ENCODE measurements at regions not wholly inside any gene's neighbourhood (a gene's known extent, or its start where the extent isn't known, plus 50 kb on each side); places are given as distances from the start of the nearest gene placed in this dataset.

DNA sequence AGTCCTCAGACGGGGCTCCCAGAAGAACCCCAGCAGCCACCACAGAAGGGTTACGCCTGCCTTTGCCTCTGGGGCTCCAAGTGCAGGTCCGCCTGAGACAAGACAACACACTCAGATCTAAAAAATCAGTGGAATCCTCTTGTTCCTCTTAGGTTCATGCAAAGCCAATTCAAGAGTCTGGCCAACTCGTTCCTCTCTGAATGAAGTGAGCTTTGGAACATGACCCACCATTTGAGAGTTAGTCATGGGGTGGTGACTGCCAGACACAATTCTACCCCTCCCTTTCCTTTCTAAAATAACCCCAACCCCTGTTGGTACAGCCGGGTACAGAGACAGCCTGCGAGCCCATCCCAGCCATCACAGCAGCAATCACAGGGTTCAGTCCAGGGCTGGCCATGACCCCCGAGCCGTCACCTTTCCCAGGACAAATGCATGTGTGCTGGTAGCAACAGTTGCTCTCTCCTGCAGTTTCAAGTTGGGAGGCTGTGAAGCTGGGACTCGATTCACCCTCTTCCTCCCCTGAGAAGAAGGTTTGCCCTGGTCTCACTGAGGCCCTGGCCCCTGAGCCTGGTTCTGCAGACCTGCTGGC, 183.1 kb upstream of the SH3BP4 start:
- no peak for DNase-seq (ENCODE audit: low read depth)

DNA sequence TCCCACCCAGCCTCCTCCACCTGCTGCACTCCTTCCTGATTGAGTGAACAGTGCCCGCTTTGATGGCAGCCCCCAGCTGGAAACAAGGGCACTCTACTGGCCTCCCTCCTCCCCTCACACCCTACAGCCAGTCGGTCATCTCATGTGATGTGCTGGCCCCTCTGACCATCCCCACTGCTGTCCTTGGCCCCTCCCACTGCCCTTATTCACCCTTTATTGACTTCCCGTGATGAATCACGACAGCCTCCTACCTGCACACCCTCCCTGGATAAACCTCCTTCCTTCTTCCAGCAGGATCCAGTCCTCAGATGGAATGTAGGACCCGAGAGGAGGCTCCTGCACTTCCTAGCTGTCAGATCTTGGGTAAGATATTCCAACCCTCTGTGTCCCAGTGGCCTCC, 186.5 kb upstream of the SH3BP4 start:
- DNase-seq (ENCODE audit: low read depth): no peak

DNA sequence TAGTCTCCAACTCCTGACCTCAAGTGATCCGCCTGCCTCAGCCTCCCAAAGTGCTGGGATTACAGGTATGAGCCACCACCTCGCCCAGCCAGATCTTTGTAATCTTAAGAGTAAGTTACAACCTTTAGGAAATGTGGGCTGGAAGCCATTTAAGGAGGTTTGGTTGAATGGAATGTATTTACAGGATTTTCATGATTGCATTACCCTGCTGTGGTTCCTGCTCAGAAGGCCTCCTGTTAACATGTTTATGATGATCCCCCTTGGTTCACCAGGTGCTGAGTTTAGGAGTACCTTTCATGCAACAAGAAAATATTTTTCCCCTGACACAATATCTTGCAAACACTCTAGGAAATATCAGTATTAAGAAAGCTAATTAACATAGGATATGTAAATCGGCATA, 187.4 kb upstream of the SH3BP4 start:
- DNase-seq (ENCODE audit: low read depth): no peak

DNA sequence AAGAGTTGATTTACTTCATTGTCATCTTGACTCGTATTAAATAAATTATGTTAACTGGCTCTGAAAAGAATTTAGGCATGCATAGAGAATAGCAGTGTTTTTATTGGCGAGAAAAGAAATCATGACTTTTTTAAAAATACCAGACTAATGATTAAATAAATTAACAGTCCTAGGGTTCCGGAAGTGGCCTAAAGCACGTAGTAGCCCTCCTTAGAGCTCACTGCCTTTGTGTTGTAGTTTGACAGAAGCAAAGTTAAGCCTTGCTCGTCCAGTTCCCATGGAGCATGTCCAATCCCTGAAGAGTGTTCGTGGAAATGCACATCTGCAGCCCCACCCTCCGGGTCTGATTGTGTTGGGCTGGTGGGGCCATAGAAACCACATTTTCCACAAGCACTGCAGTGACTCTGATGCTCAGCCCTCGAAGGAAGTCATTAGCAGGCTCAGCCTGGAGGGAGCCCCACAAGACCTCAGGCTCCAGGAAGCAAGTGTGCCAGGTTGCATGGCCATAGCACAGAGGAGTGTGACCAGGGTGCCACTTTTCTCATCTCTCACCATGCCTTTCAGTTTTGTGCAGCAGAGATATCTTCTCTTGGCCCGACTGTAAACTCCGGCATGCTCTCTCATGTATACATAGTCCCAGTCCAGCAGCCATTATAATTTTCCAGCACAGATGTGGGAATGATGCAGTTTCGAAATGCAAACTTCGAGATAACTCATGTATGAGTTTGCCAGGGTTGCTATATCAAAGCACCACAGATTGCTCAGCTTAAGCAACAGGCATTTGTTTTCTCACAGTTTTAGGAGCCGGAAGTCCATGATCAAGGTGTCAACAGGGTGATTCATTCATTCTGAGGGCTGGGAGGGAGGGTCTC, 188.6 kb upstream of the SH3BP4 start:
- no peak for DNase-seq (ENCODE audit: low read depth)

DNA sequence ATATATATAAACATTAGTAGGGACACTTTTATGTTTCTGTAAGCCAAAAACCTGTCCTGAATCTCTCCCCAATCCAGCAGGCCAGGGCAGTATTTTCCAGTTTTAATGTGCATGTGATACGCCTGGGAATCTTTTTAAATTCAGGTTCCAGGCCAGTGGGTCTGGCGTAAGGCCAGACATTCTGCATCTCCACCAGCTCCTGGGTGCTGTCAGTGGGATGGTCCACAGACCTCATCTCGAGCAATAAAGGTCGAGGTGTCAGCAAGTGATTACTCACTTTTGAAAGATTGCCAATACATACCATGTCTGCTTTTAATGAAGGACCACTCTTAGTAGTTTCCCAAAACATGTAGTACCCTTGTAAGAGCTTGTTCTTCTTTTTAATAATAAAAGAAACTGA, 189.9 kb upstream of the SH3BP4 start:
- DNase-seq (ENCODE audit: low read depth): no peak

DNA sequence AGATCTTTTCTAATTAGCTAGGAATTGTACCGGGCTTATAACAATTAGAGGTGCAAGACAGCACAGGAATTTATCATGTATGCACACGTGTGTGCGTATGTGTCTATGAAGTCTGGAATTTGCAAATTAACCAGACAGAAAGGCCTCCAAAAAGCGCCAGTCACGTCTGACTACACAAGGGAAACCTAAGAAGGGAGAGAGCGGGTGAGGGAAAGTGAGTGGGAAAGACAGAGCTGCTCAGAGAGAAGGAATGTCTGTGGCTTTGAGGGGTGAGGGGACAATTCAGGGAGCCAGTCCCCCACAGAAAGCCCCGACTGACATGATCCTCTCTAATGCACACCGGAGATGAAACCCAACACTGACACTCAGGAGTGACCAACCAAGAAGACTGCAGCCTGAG, 197.7 kb upstream of the SH3BP4 start:
- DNase-seq (ENCODE audit: low read depth): no peak

DNA sequence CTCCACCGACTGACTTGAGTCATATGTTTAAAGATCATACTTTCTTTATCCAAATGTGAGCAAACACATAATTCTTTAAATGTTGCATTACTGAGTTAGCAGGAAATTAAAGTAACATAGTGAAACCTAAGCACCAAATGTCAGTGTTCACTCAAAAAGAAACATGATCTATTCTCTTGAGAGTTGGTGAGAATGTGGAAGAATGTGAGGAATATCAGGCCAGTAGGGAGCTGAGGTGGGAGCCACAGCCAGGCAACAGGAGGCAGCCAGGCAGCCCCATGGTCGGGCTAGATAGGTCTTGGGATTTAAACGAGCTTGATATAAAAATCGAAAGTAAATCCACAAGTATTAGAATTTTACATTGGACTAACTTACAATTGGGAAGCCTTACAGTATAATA, 198.1 kb upstream of the SH3BP4 start:
- DNase-seq (ENCODE audit: low read depth): no peak

DNA sequence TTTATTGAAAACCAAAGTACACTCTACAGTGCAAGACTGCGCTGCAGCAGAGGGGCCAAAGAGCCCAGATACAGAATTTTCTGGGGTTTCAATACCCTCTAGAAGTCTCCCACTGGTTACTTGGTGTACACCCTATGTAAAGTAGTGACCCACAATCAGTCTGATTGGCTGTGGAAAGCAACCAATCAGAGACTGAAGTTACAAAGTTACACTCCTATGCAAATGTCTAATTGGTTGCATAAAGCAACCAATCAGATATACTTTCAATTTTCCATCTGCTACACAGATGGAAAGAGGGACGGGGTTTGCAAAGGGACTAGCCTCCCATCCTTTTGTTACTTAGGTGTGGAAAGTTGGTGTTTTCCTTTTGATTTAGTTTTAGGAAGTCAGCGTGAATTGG, 198.9 kb upstream of the SH3BP4 start:
- no peak for DNase-seq (ENCODE audit: low read depth)

DNA sequence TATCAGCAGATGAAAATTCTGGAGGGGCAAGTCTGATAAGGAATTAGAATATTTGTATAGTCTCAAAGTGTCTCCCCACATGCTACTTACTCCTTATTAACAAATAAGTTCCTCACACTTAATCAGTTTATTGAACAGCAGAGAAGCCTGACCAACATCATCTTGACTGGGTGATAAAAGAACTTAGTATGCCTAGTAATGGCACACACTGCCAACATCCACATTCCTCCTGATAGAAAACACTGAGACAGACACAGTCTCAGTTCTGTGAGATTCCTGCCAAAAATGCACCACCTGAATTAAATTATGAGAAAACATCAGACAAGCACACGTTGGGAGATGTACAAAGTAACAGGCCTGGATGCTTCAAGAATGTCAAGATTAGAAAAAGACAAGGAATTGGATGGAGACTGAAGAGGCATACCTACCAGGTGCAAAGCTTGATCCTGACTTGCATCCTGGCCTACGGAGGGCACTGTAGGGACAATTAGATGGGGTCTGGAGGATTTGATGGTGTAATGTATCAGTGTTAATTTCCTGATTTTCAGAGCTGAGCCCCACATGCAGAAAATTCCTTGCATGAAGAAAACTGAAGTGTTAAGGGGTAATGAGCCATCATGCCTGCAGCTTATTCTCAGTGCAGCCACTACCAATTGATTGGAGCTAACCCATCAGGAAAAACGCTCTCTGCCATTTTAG, 200.4 kb upstream of the SH3BP4 start:
- DNase-seq (ENCODE audit: low read depth): no peak

DNA sequence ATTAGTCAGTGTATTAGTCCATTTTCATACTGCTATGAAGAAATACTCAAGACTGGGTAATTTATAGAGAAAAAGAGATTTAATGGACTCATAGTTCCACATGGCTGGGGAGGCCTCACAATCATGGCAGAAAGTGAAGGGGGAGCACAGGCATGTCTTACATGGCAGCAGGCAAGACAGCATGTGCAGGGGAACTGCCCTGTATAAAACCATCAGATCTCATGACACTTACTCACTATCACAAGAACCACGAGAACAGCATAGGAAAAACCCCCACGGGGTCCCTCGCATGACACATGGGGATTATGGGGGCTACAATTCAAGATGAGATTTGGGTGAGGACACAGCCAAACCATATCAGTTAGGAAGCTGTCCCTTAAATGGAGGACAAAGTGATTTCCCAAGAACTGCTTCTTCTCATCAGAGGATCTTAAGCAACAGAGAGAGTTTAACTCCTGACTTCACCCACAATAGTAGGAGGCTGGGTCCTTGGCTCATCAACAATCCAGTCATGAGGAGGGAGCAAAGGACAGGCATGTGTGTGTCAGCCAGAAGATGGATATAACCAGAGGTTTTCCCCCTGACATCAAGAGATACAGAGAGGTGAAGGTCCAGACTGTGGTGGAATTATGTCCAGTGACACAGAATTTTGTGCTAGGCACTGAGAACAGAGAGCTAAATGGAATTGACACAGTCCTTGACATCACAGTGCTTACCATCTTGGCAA, 203.8 kb upstream of the SH3BP4 start:
- DNase-seq (ENCODE audit: low read depth): no peak

DNA sequence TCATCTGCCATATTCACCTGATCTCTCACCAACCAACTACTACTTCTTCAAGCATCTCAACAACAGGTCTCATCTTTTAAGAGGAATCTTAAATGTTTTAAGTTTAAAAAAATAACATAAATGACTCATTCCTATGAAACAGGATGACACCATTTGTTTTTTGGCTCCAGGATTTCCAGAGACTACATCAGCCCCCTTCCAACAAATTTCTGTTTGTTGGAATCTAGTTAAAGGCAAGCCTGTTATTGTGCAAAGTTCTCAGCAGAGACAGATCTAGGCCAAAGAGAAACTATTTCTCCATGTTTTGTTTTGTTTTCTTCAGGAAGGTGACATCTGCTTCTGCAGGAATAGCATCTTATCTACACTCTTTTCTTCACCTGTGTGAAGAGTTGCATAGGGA, 204.8 kb upstream of the SH3BP4 start:
- DNase-seq (ENCODE audit: low read depth): no peak

DNA sequence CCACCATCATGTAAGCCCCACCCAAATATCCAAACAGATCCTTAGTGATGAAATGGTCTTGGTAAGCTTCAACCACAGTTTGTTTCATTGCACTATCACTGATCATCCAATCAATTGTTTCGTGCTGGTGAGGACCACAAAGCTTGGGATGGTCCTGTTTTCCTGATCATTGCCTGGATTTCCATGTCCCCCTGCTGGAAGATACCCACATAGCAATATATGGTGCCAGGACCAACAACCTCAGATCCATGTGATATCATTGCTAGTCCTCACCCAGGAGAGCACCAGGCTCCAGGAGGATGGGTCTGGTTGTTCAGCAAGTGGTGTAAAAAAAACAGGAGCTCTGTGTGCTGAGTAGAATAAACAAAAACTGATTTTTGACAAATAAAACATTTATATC, 206.5 kb upstream of the SH3BP4 start:
- DNase-seq (ENCODE audit: low read depth): no peak

DNA sequence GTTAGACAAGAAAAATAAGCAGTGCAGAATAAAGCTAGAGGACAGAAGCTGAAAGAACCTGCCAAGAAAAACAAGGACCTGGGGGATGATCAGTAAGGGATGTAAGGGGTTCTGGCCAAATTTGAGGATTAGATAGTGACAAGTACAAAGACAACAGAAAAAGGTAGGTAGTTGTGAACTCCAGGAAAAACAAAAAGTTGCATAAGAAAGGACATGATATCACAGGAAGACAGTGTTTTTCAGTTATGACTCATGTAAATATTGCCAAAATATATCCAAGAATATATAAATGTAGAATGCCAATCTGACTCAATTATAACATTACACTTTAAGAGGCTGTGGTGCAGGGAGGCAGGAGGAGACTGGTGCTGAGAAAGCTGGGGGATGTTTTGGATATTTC, 209.8 kb upstream of the SH3BP4 start:
- DNase-seq (ENCODE audit: low read depth): no peak

DNA sequence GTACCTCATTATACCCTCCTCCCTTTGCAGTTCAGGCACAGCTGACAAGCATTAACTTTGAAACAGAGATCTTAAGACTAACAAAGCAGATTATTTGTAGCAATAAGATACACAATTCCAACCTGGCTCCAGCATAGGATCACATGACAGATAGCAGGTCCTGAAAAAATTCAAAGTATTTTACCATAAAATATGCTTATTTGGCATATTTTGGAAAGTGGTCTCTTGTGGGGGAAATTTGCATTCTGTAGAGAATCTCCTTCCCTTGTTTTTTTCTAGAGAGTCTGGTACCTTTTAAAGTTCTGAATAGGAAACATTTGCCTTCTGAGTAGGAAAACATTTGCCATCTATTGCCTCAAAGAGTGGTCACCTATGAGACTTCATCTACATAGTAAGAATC, 212.8 kb upstream of the SH3BP4 start:
- DNase-seq (ENCODE audit: low read depth): no peak

DNA sequence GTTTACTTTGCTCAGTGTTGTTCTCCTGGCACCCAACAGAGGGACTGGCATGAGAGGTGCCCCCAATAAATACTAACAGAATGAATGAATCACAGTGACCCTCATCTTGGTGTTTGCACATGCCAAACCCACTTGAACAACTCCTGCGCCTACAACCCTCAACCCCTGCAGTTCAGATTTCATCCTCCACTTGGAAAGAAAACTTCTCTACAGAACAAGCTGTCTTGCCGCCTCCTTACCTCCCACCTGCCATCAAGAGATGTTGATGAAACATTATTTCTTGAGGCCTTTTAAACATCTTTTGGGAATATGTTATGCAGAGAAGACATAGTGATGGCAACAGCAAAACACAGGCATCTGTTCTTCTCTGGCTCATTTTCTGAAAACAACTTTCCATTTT, 216.0 kb upstream of the SH3BP4 start:
- DNase-seq (ENCODE audit: low read depth): no peak

DNA sequence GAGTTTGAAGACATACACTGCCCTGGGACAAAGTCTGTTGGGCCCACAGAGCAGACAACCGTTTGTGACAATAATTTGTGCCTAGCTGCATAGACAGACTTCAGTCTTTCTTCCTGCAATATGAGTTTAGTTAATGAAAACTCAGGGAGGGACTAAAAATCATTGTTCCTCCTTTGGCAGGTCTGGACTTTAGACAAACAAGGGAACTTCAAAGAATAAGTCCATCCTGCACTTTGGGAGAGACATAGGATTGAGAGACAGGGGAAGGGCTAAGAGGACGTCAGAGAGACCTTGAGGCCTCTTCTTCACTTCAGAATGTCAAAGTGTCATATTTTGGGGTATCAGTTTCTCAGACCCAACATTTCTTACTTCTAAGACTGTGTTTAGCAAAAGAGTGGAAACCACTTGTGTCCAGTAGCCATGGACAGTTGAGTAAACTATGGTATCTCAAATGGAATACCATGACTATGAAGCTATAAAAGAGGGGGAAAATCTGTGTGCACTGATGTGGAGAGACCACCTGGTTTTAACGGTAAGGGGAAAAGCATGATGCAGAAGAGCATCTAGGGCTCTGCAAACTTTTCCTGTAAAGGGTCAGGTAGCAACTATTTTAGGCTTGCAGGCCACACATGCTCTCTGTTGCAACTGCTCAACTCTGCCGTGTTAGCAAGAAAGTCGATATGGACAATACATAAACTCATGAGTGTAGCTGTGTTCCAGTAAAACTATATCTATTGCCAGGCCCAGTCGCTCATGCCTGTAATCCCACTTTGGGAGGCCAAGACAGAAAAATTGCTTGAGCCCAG, 217.8 kb upstream of the SH3BP4 start:
- no peak for DNase-seq (ENCODE audit: low read depth)

DNA sequence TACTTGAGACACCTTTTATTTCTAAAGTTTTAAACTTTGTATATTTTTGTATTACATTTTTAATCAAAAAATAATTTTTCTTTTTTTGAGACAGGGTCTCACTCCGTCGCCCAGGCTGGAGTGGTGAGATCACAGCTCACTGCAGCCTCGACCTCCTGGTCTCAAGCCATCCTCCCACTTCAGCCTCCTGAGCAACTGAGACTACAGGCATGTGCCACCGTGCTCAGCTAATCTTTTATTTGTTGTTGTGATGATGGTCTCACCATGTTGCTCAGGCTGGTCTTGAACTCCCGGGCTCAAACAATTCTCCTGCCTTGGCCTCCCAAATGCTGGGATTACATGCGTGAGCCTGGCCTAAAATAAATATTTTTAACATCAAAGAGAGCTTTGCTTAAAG, 218.7 kb upstream of the SH3BP4 start:
- no peak for DNase-seq (ENCODE audit: low read depth)

DNA sequence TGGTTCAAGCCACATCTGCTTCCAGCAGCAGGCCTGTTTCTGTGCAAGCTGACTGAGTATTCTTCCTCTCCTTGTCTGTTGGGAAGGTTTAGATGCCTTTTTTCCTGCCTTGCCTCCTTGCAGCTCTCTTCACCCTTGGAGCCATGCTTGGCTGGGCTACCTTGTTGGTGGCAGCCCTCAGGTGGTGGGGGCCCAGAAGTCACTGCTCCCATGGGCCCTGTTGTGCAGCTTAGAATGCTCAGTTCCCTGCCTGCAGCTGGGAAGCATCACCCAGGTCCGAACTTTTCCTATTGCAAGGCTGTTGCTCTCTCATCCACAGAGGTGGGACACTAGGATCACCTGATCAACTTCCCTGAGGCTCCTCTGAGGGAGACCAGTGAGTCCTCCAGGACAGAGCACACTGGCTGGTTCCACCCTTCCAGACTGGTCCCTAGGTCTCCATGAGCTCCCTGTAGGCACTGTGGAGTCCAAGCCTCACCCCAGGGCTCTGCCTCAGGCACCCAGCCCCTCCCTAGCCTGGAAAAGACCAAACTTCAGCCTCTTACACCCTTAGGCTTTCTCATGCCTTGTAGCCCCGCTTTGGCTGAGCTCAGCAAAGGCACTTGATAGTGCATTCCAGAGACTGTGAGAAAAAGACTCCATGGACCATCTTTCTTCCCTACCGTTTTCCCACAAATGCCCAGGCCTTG, 219.3 kb upstream of the SH3BP4 start:
- DNase-seq (ENCODE audit: low read depth): no peak

DNA sequence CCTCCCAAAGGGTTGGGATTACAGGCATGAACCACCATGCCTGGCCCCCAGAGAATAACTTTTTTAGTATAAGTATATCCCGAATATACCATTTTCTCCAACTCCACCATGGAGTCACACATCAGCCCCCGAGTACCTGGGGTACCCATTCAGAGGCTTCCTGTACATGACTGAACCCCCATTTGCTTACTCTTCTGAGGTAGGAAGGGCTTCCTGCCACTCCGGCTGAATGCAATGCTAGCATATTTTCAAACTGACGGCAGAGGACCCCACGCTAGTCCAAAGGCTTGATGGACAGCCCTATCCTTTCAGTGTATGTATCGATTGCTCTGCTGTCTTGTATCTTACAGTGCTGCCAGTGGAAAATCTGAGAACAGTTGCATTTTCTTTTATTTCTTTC, 220.6 kb upstream of the SH3BP4 start:
- DNase-seq (ENCODE audit: low read depth): no peak

DNA sequence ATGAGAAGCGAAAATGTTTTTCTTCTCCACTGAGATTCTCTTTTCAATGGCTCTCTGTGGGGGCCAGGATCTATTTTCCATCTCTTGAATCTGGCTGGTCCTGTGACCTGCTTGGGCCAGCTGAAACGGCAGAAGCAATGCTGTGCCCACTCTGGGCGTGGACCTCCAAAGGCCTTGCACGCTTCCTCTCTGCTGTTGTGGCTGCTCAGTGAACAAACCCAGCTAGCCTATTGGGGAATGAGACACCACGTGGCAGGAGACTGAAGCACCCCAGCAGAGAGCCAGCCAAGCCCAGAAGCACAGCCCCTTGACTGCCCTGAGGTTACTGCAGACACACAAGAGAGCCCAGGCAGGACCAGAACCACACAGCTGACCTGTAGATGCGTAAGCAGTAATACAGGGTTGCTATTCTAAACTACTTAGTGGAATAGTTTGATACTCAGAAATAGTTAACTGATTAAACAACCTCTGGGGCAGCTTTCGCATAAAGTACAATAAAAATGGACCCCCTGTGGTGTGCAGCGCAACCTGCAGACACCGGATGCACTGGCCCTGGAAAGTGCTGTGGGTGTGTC, 221.7 kb upstream of the SH3BP4 start:
- no peak for DNase-seq (ENCODE audit: low read depth)

Measured in stimulated activated CD8-positive, alpha-beta memory T cell treated with anti-CD3 and anti-CD28 coated beads, Interleukin-12 subunit alpha, Interleukin-12 subunit beta, amount 100 ng/mL, for 4 hours (primary cell).